Vagina (tissue), 2 donors: ENCODE measurements at regions not wholly inside any gene's neighbourhood (a gene's known extent, or its start where the extent isn't known, plus 50 kb on each side); places are given as distances from the start of the nearest gene placed in this dataset.
"Not testable (repeated sequence)": the region's sequence is repeated elsewhere in the genome, so short reads cannot be mapped to it uniquely, and the experiment has no call there.

Experiments
- DNase-seq, 2 donors: peaks; one replicate each; pipeline ENCODE4 v3.0.0-alpha.2; 2017; ENCODE audit errors: extremely low spot score in 2 of 2
- H3K27ac ChIP-seq: fragments of 200-600 bp; sonication (generic); one replicate; pipeline ENCODE4 v1.5.1; 2019
- H3K27me3 ChIP-seq: fragments of 200-600 bp; sonication (generic); one replicate; pipeline ENCODE4 v1.5.1; 2019
- H3K36me3 ChIP-seq, 2 donors: fragments of 200-600 bp; sonication (generic); one replicate each; pipeline ENCODE4 v1.5.1; 2017 to 2019
- H3K4me1 ChIP-seq: fragments of 200-600 bp; sonication (generic); one replicate; pipeline ENCODE4 v1.5.1; 2019
- H3K4me3 ChIP-seq, 2 donors: fragments of 200-600 bp; sonication (generic); 1 replicate in 1 of 2; 2 replicates in 1 of 2; pipeline ENCODE4 v1.5.1; 2016 to 2019
- H3K9me3 ChIP-seq: fragments of 200-600 bp; sonication (generic); one replicate; pipeline ENCODE4 v1.5.1; 2019
- POLR2A ChIP-seq, 2 donors: fragments of 450-650 bp; IDR thresholded peaks; one replicate each; pipeline ENCODE4 v1.6.1; 2017; ENCODE audit warnings: antibody characterized with exemption in 2 of 2, mild to moderate bottlenecking in 2 of 2, moderate library complexity in 2 of 2
- POLR2AphosphoS5 ChIP-seq, 2 donors: sonication (generic); formaldehyde crosslinking; IDR thresholded peaks; one replicate each; pipeline ENCODE4 v1.9.0; 2017; ENCODE audit warnings: antibody characterized with exemption in 2 of 2, mild to moderate bottlenecking in 2 of 2, low read depth in 1 of 2; ENCODE audit not compliant: insufficient read depth in 1 of 2
- intact Hi-C: fragments of 100-400 bp; cut with DNase I; formaldehyde crosslinking; loops from one replicate; pipeline ENCODE4 v1.15.1; 2023
- TF ChIP-seq, protein P1 (sequence below), 3 experiments: fragments of 450-650 bp in 2 of 3; fragments of 200-600 bp in 1 of 3; sonication (generic) in 1 of 3; IDR thresholded peaks; one replicate each; pipeline ENCODE4 v1.5.1; 2017 to 2019; ENCODE audit warnings: antibody characterized with exemption in 3 of 3, mild to moderate bottlenecking in 2 of 3, moderate library complexity in 2 of 3

DNA sequence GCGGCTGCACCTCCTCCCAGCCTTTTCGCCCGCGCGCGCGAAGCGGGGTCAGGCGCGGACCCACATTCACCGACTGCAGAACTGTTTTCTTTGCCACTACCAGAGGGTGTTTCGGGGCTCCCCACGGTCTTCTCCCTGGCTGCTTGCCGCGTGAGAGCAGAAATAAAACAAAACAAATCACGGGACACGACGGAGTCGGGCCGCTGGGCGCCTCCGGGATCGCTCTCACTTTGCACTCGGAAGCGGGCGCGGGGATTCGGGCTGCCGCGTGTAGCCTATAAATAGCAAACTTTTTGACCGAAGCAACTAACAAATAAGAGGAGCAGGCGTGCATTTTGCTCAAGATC, 412.3 kb upstream of the ESRRG start:
- Histone ChIP-seq H3K4me1 (no peaks in the 10 kb centered on the region), H3K9me3 (no peaks in the 10 kb centered on the region), H3K27ac (no peak overlapping the region), H3K36me3 (no peaks in the 10 kb centered on the region), H3K4me3 (peak overlapping the region; percentile 16 to 49), H3K27me3 (no peaks in the 10 kb centered on the region)
- intact Hi-C loops = no loop called here
- DNase-seq = no peak
- TF ChIP-seq, protein P1, sequence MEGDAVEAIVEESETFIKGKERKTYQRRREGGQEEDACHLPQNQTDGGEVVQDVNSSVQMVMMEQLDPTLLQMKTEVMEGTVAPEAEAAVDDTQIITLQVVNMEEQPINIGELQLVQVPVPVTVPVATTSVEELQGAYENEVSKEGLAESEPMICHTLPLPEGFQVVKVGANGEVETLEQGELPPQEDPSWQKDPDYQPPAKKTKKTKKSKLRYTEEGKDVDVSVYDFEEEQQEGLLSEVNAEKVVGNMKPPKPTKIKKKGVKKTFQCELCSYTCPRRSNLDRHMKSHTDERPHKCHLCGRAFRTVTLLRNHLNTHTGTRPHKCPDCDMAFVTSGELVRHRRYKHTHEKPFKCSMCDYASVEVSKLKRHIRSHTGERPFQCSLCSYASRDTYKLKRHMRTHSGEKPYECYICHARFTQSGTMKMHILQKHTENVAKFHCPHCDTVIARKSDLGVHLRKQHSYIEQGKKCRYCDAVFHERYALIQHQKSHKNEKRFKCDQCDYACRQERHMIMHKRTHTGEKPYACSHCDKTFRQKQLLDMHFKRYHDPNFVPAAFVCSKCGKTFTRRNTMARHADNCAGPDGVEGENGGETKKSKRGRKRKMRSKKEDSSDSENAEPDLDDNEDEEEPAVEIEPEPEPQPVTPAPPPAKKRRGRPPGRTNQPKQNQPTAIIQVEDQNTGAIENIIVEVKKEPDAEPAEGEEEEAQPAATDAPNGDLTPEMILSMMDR (IDR thresholded peaks at IDR 0.05) = no peak
- TF ChIP-seq POLR2AphosphoS5 (IDR thresholded peaks at IDR 0.05; ENCODE audit: insufficient read depth in 1 of 2, low read depth in 1 of 2) (no peak), POLR2A (IDR thresholded peaks at IDR 0.05) (no peak)

DNA sequence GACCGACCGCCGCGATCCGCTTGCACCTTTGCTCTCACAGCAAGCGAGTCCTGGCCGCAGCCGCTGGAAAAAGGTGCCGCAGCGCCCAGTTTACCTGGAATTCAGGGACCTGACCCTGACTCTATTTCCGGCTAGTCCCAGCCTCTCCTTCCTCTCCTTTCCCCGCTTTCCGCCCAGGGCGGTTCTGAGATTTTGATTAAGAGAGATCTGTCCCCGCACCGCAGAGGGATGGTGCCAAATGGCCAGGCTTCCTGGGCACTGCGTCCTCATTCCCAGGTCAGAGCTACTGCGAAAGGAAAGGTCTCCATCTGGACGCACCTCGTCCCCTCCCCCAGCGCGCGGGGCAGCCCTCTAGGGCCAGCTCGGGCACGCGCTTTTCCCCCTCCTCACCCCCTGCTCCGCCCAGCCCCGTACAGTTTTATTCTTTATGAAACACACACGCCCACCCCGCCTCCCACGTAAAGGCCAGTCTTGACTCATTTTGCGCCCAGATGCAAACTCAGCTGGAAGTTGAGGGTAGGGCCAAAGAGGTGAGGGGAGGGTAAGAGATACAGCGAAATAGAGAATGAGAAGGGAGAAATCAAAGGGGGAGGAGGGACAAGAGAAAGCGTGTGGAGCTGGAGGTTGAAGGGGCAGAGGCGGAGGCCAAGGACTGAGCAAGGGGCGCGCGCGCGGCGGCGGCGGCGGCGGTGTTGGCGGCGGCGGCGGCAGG, 411.8 kb upstream of the ESRRG start:
- Histone ChIP-seq H3K4me3 (peak overlapping the region; percentile 16 to 49), H3K27ac (no peak overlapping the region), H3K9me3 (no peaks in the 10 kb centered on the region), H3K4me1 (no peaks in the 10 kb centered on the region), H3K36me3 (no peaks in the 10 kb centered on the region), H3K27me3 (no peaks in the 10 kb centered on the region)
- TF ChIP-seq POLR2A (IDR thresholded peaks at IDR 0.05) = no peak
- TF ChIP-seq, protein P1 (IDR thresholded peaks at IDR 0.05) = no peak
- TF ChIP-seq POLR2AphosphoS5 (IDR thresholded peaks at IDR 0.05; ENCODE audit: insufficient read depth in 1 of 2, low read depth in 1 of 2) = no peak
- intact Hi-C loops = no loop called here
- DNase-seq = no peak

DNA sequence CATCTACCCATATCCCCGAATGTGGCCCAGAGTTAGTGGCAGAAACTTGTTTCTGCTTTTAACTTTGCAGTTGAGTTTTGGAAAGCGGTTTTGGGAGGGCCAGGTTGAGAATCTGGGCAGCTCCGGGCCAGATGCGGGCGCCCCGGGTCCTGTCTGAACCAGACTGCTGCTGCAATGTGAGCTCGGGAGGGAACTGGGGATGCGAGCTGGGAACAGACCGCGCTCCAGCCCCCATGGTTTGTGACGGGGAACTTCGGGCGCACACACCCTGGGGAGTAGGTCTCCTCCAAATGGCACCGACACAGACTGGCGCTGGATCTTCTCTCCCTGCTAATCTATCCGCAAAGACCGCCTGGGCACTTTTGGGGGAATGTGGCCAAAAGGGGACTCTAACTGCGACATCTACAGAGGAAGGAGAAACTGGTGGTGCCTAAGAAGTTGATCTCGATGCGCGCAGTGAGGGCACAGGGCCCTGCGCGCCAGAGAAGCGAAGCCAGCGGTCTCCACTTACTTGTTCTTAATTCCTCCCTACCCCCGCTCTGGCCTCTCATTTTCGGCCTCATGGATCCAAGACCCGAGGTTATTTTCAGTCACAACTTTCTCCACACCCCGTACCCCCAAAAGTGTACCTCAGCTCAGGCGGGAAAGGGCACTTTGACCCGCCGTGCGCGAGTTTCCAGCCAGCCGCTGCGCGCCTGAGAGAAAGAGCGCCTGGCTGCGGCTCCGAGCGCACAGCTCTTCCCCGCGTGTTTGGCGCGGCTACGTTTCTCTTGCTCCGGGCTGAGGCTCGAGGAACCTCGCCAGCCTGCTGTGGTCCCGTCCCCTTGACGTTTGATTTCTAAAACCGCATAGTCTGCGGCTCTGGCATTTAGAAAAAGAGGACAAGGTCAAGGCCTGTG, 411.0 kb upstream of the ESRRG start:
- H3K4me1 ChIP-seq = no peaks in the 10 kb centered on the region
- no peak overlapping the region for H3K27ac ChIP-seq
- no peak for TF ChIP-seq POLR2AphosphoS5 (IDR thresholded peaks at IDR 0.05; ENCODE audit: insufficient read depth in 1 of 2, low read depth in 1 of 2)
- TF ChIP-seq POLR2A (IDR thresholded peaks at IDR 0.05) = no peak
- TF ChIP-seq, protein P1 (IDR thresholded peaks at IDR 0.05) = no peak
- H3K9me3 ChIP-seq = no peaks in the 10 kb centered on the region
- H3K27me3 ChIP-seq = no peaks in the 10 kb centered on the region
- intact Hi-C loops = no loop called here
- H3K4me3 ChIP-seq = peak overlapping the region in 1 of 2 donors; percentile 49
- DNase-seq = no peak
- no peaks in the 10 kb centered on the region for H3K36me3 ChIP-seq

DNA sequence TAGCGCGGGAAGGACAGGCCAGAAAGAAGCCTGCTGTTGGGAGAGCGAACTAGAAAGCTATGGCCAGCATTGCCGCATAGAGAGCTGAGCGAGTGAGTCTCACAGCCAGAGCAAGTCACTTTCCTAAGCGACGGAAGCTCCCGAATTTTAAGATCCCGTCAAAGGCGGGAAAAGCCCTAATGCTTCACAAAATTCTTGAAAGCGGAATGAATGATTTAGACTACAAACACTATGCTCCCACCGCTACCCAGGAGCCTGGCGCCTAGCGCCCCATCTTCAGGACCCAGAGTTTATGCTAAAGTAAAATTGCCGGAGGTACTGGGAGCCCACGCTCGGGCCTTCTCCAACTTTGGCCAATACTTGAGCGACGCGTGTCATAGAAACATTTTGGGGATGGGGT, 409.9 kb upstream of the ESRRG start:
- intact Hi-C loops = no loop called here
- no peak for DNase-seq
- Histone ChIP-seq H3K4me3 (no peak overlapping the region), H3K9me3 (no peaks in the 10 kb centered on the region), H3K27me3 (no peaks in the 10 kb centered on the region), H3K4me1 (no peaks in the 10 kb centered on the region), H3K36me3 (no peaks in the 10 kb centered on the region), H3K27ac (no peak overlapping the region)
- TF ChIP-seq, protein P1 (IDR thresholded peaks at IDR 0.05) = no peak
- TF ChIP-seq POLR2A (IDR thresholded peaks at IDR 0.05) (no peak), POLR2AphosphoS5 (IDR thresholded peaks at IDR 0.05; ENCODE audit: insufficient read depth in 1 of 2, low read depth in 1 of 2) (no peak)

DNA sequence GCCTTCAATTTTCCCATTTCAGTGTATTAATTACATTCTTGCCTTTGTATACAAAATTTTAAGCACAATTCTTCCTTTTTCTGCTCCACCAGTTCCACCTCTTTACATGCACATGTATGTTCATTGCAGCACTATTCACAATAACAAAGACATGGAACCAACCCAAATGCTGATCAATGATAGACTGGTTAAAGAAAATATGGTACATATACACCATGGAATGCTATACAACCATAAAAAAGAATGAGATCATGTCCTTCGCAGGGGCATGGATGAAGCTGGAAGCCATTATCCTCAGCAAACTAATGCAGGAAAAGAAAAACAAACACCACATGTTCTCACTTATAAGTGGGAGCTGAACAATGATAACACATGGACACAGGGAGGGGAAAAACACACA, 400.1 kb upstream of the ESRRG start:
- H3K36me3 ChIP-seq, intact Hi-C loops, H3K27me3 ChIP-seq, DNase-seq, H3K27ac ChIP-seq, H3K9me3 ChIP-seq, H3K4me3 ChIP-seq, H3K4me1 ChIP-seq: not testable (repeated sequence)
